Common myeloid progenitor, CD34-positive (primary cell): ENCODE measurements at regions not wholly inside any gene's neighbourhood (a gene's known extent, or its start where the extent isn't known, plus 50 kb on each side); places are given as distances from the start of the nearest gene placed in this dataset.
A peak's percentile ranks its signal among the peaks of the same experiment; 100 is the strongest.
"Not testable (repeated sequence)": the region's sequence is repeated elsewhere in the genome, so short reads cannot be mapped to it uniquely, and the experiment has no call there.

Source experiments
- CTCF ChIA-PET: fragments of 350-600 bp; sonication (Branson Sonifier 250); formaldehyde crosslinking; loops from one replicate; lab custom pipeline; 2021; ENCODE audit warnings: antibody characterized with exemption; lab: Charles Lee
- POLR2A ChIA-PET: fragments of 350-600 bp; sonication (Branson Sonifier 250); formaldehyde crosslinking; loops from one replicate; lab custom pipeline; 2021; ENCODE audit warnings: antibody characterized with exemption; lab: Charles Lee
- DNase-seq, 3 donors: peaks; one replicate each; pipeline versions ENCODE4 v3.0.0 to v3.0.0-alpha.2; 2013
- H3K27ac ChIP-seq, 2 experiments: 1 replicate in 1 of 2; 2 replicates in 1 of 2; pipeline ENCODE4 v1.7.0; 2013; ENCODE audit warnings: inconsistent platforms in 2 of 2, low read length in 2 of 2, mild to moderate bottlenecking in 2 of 2, low read depth in 1 of 2, moderate library complexity in 1 of 2; ENCODE audit not compliant: severe bottlenecking in 2 of 2, insufficient read depth in 1 of 2, poor library complexity in 1 of 2
- H3K27me3 ChIP-seq, 5 experiments: replicated peaks in 2 of 5; 1 replicate in 3 of 5; 2 replicates in 2 of 5; pipeline versions ENCODE4 v1.6.1 to v1.7.0; 2013; ENCODE audit warnings: low read length in 4 of 5, mild to moderate bottlenecking in 2 of 5, moderate library complexity in 2 of 5, inconsistent platforms in 1 of 5; ENCODE audit not compliant: insufficient read depth in 5 of 5, control insufficient read depth in 4 of 5
- H3K36me3 ChIP-seq, 4 experiments: 1 replicate in 2 of 4; 2 replicates in 2 of 4; pipeline versions ENCODE4 v1.6.1 to v1.7.0; 2013; ENCODE audit warnings: low read length in 3 of 4, control low read depth in 1 of 4, mild to moderate bottlenecking in 1 of 4; ENCODE audit not compliant: control insufficient read depth in 4 of 4, insufficient read depth in 4 of 4
- H3K4me1 ChIP-seq, 4 experiments: 1 replicate in 3 of 4; 2 replicates in 1 of 4; pipeline versions ENCODE4 v1.6.1 to v1.7.1; 2013; ENCODE audit warnings: low read length in 3 of 4, mild to moderate bottlenecking in 3 of 4, control low read depth in 1 of 4, inconsistent platforms in 1 of 4, moderate library complexity in 1 of 4; ENCODE audit not compliant: control insufficient read depth in 4 of 4, insufficient read depth in 4 of 4; ENCODE audit errors: control extremely low read depth in 1 of 4
- H3K4me3 ChIP-seq, 7 experiments: 1 replicate in 4 of 7; 2 replicates in 3 of 7; pipeline versions ENCODE4 v1.5.1 to v1.7.0; 2013; ENCODE audit warnings: mild to moderate bottlenecking in 7 of 7, low read length in 6 of 7, moderate library complexity in 6 of 7, inconsistent platforms in 2 of 7, low read depth in 2 of 7, control low read depth in 1 of 7; ENCODE audit not compliant: insufficient read depth in 4 of 7, control insufficient read depth in 1 of 7; ENCODE audit errors: extremely low read depth in 1 of 7
- H3K9me3 ChIP-seq, 5 experiments: 1 replicate in 4 of 5; 2 replicates in 1 of 5; pipeline versions ENCODE4 v1.6.1 to v1.7.1; 2013; ENCODE audit warnings: low read length in 4 of 5, mild to moderate bottlenecking in 2 of 5, inconsistent platforms in 1 of 5, low read depth in 1 of 5, moderate library complexity in 1 of 5; ENCODE audit not compliant: control insufficient read depth in 4 of 5, insufficient read depth in 2 of 5; ENCODE audit errors: control extremely low read depth in 1 of 5
- WGBS: methylation state at CpG from one replicate; pipeline ENCODE4 v1.1.5; 2013; ENCODE audit not compliant: insufficient coverage; 5-methylcytosine and 5-hydroxymethylcytosine counted together

DNA sequence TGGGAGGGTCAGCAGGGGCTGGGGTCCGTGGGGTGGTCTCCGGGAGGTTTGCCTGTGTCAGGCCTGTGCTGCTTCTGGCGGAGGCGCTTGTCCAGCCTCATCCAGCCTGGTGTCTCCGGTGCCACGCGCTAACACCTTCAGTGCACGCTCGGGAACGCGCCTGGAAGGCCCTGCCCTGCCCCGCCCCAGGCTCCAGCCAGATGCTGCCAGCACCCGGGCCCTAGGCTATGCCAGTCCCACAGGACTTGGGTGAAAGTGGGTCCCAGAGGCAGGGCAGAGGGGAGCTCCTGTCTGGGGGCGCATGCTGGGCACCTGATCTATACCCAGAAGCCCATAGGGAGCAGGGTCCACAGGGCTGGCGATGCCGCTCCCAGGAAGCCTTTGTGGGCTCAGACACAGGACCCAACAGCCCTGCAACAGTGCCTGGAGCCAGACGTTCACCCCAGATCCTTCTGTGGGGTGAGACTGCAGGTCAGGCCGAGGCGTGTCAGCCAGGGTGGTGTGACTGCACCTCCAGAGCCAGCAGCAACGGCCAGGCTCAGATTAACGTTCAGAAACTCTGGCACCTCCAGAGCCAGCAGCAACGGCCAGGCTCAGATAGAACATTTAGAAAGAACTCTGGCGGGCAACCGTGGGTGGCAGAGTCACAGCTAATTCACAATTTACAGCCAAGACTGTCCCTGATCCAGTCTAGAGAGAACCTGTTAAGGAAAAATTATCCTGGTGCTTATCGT, 5423.2 kb upstream of the TPTE start:
- H3K36me3 ChIP-seq, CTCF ChIA-PET: not testable (repeated sequence)
- no CpG with 5 or more reads among the region's 25 CpGs for WGBS

GRCh38 chr21:5100604-5101174, 5420.7 kb upstream of the TPTE start:
- H3K9me3 ChIP-seq, H3K27ac ChIP-seq, H3K4me1 ChIP-seq, CTCF ChIA-PET, H3K4me3 ChIP-seq, H3K36me3 ChIP-seq, POLR2A ChIA-PET, DNase-seq, H3K27me3 ChIP-seq: not testable (repeated sequence)
- no CpG with 5 or more reads among the region's 22 CpGs for WGBS

More for the DNA sequence above, 5423.2 kb upstream of the TPTE start:
- DNase-seq, H3K27ac ChIP-seq, H3K9me3 ChIP-seq, H3K27me3 ChIP-seq, H3K4me3 ChIP-seq, POLR2A ChIA-PET, H3K4me1 ChIP-seq: not testable (repeated sequence)

GRCh38 chr21:5101749-5102148, 5419.6 kb upstream of the TPTE start:
- H3K4me3 ChIP-seq, CTCF ChIA-PET, H3K27me3 ChIP-seq, H3K27ac ChIP-seq, H3K9me3 ChIP-seq, H3K4me1 ChIP-seq, POLR2A ChIA-PET, H3K36me3 ChIP-seq: not testable (repeated sequence)
- peak; percentile 87 to 97 (median 95) for DNase-seq
- WGBS = no CpG with 5 or more reads among the region's 14 CpGs

DNA sequence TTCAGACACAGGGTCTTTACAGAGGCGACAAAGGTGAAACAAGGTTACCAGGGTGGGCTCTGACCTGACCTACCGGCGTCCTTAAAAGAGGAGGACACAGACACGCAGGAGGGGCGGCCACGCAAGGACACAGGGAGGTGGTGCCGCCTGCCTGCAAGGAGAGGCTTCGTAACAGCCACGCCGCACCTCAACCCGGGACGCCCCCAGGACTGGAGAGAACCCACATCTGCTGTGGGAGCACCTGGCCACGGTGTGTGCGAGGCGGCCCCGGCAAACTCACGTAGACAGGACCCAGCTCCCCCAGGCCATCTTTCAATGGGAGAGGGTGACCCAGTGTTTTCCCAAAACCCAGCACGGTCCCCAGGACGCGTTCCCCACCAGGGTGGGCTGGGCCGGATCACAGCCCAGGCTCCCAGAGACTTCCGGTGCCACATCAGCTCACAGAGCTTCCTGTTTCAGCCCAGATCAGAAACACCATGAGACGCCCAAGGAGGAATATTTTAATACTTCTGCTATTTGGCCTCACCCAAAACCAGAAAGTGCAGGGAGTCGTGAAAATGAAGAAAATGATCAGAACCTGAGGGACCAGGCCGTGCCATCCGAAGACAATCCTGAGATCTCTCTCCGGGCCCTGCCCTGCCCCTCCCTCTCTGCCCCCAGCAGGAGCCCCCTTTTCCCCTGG, 5417.4 kb upstream of the TPTE start:
- H3K4me3 ChIP-seq, H3K9me3 ChIP-seq, CTCF ChIA-PET, H3K27me3 ChIP-seq, POLR2A ChIA-PET, H3K27ac ChIP-seq, DNase-seq, H3K36me3 ChIP-seq: not testable (repeated sequence)
- WGBS = no CpG with 5 or more reads among the region's 27 CpGs
- peaks cover 0 to 11% (median 0%) of the 10 kb centered on the region in 4 experiments for H3K4me1 ChIP-seq

- peaks cover 0 to 11% (median 0%) of the 10 kb centered on the region in 4 experiments for H3K4me1 ChIP-seq
- H3K27ac ChIP-seq, H3K4me3 ChIP-seq, H3K27me3 ChIP-seq, CTCF ChIA-PET, POLR2A ChIA-PET, DNase-seq, H3K9me3 ChIP-seq, H3K36me3 ChIP-seq: not testable (repeated sequence)
- WGBS = no CpG with 5 or more reads among the region's 11 CpGs
Observed at GRCh38 chr21:5104562-5104928, 5416.8 kb upstream of the TPTE start.

- POLR2A ChIA-PET, H3K9me3 ChIP-seq, H3K27me3 ChIP-seq, H3K27ac ChIP-seq, DNase-seq, H3K36me3 ChIP-seq, H3K4me3 ChIP-seq, CTCF ChIA-PET: not testable (repeated sequence)
- peaks cover 0 to 11% (median 0%) of the 10 kb centered on the region in 4 experiments for H3K4me1 ChIP-seq
- 90% methylated on average over 2 of the region's 35 CpGs for WGBS
Observed at GRCh38 chr21:5105939-5106708, 5415.3 kb upstream of the TPTE start.
